Smooth muscle cell (in vitro differentiated cells): ENCODE measurements at regions not wholly inside any gene's neighbourhood (a gene's known extent, or its start where the extent isn't known, plus 50 kb on each side); places are given as distances from the start of the nearest gene placed in this dataset.

Source experiments
- DNase-seq: peaks from one replicate; lab custom pipeline; 2025; ENCODE audit not compliant: unreplicated experiment; lab: John Stamatoyannopoulos, UW
- H2AFZ ChIP-seq: fragments of 200-600 bp; sonication (generic); 2 replicates; pipeline ENCODE4 v1.6.0; 2016; ENCODE audit warnings: antibody characterized with exemption, low read depth, mild to moderate bottlenecking
- H3F3A ChIP-seq: fragments of 200-600 bp; sonication (generic); 2 replicates; pipeline ENCODE4 v1.6.0; 2017; ENCODE audit warnings: antibody characterized with exemption, low read depth
- H3K27ac ChIP-seq: fragments of 200-600 bp; sonication (generic); 2 replicates; pipeline ENCODE4 v1.5.1; 2016; ENCODE audit warnings: low read depth, mild to moderate bottlenecking
- H3K27me3 ChIP-seq: fragments of 200-600 bp; sonication (generic); 2 replicates; pipeline ENCODE4 v1.6.1; 2016; ENCODE audit warnings: low read depth, mild to moderate bottlenecking
- H3K36me3 ChIP-seq: fragments of 200-600 bp; sonication (generic); 2 replicates; pipeline ENCODE4 v1.5.1; 2016; ENCODE audit warnings: low read depth
- H3K4me1 ChIP-seq: fragments of 200-600 bp; sonication (generic); 2 replicates; pipeline ENCODE4 v1.5.1; 2016; ENCODE audit warnings: low read depth
- H3K4me2 ChIP-seq: fragments of 200-600 bp; sonication (generic); 2 replicates; pipeline ENCODE4 v1.6.0; 2016; ENCODE audit warnings: mild to moderate bottlenecking
- H3K4me3 ChIP-seq: fragments of 200-600 bp; sonication (generic); 2 replicates; pipeline ENCODE4 v1.5.1; 2016; ENCODE audit warnings: mild to moderate bottlenecking
- H3K79me2 ChIP-seq: fragments of 200-600 bp; sonication (generic); 2 replicates; pipeline ENCODE4 v1.6.0; 2016; ENCODE audit warnings: low read depth, mild to moderate bottlenecking
- H3K9ac ChIP-seq: fragments of 200-600 bp; sonication (generic); 2 replicates; pipeline ENCODE4 v1.6.0; 2016; ENCODE audit warnings: low read depth
- H3K9me3 ChIP-seq: fragments of 200-600 bp; sonication (generic); replicated peaks from 2 replicates; pipeline ENCODE4 v1.5.1; 2016; ENCODE audit warnings: low read depth
- H4K20me1 ChIP-seq: fragments of 200-600 bp; sonication (generic); 2 replicates; pipeline ENCODE4 v1.6.0; 2016; ENCODE audit warnings: low read depth
- WGBS: methylation state at CpG from one replicate; pipeline ENCODE4 v1.1.7; 2016; ENCODE audit warnings: low lambda C conversion rate; 5-methylcytosine and 5-hydroxymethylcytosine counted together
- TF ChIP-seq, protein P1 (sequence below): fragments of 200-600 bp; sonication (generic); IDR thresholded peaks from 2 replicates; pipeline ENCODE4 v1.5.1; 2017; ENCODE audit warnings: borderline replicate concordance, mild to moderate bottlenecking, antibody characterized with exemption; ENCODE audit not compliant: insufficient read depth, poor library complexity, severe bottlenecking

DNA sequence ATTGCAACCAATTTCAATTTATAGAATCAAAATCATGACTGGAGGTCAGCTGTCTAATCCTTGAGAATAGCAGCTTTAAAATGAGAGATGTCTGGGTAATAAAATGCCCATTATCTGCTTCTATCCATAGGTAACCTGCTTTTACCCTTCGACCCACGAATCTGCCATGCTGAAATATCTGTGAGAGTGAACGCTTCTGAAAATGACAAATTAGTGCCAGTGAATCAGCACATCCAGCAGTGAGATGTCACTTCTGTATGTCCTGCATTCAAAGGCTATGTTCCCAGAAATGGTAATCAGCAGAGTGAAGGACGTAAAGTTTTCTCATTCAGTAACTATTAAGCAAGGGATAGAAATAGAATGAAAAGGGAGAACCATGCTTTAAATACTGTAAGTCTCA, 532.4 kb upstream of the ITGA1 start:
- no peaks in the 10 kb centered on the region for H3K79me2 ChIP-seq
- no peak overlapping the region for H3K4me3 ChIP-seq
- H3K36me3 ChIP-seq, result no peaks in the 10 kb centered on the region
- no peaks in the 10 kb centered on the region for H3K9me3 ChIP-seq
- H2AFZ ChIP-seq, result peak overlapping the region; percentile 30
- no peaks in the 10 kb centered on the region for H3K27me3 ChIP-seq
- no peak overlapping the region for H3K27ac ChIP-seq
- no peak overlapping the region for H3K4me2 ChIP-seq
- no peak overlapping the region for H3K9ac ChIP-seq
- TF ChIP-seq, protein P1, sequence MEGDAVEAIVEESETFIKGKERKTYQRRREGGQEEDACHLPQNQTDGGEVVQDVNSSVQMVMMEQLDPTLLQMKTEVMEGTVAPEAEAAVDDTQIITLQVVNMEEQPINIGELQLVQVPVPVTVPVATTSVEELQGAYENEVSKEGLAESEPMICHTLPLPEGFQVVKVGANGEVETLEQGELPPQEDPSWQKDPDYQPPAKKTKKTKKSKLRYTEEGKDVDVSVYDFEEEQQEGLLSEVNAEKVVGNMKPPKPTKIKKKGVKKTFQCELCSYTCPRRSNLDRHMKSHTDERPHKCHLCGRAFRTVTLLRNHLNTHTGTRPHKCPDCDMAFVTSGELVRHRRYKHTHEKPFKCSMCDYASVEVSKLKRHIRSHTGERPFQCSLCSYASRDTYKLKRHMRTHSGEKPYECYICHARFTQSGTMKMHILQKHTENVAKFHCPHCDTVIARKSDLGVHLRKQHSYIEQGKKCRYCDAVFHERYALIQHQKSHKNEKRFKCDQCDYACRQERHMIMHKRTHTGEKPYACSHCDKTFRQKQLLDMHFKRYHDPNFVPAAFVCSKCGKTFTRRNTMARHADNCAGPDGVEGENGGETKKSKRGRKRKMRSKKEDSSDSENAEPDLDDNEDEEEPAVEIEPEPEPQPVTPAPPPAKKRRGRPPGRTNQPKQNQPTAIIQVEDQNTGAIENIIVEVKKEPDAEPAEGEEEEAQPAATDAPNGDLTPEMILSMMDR, result no peak
- no peaks in the 10 kb centered on the region for H4K20me1 ChIP-seq
- WGBS, result 74% methylated on average over 4 of the region's 4 CpGs
- no peak for DNase-seq
- no peaks in the 10 kb centered on the region for H3F3A ChIP-seq
- no peaks in the 10 kb centered on the region for H3K4me1 ChIP-seq

DNA sequence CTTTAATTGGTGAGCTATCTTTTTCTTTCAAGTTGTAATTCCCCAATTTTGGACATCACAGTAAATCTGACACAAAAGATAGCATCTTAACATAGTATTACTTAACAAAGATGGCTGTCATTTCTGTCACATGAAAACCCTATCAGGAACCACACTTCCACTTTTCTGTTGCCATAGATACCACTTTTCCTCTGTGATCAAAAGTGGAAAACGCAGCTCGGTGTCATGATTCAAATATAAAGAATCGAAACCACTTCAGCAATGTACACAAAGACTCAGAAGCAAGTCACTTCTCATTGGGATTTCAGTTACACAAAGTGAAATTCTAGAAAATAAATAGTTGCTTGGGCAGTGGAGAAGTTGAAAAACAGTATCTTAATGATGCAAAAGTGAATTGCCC, 524.9 kb upstream of the ITGA1 start:
- H3K4me1 ChIP-seq, result no peaks in the 10 kb centered on the region
- H4K20me1 ChIP-seq, result no peaks in the 10 kb centered on the region
- no peaks in the 10 kb centered on the region for H3K27me3 ChIP-seq
- no peak overlapping the region for H3K9ac ChIP-seq
- no peaks in the 10 kb centered on the region for H3F3A ChIP-seq
- H3K9me3 ChIP-seq, result no peaks in the 10 kb centered on the region
- H3K79me2 ChIP-seq, result no peaks in the 10 kb centered on the region
- H2AFZ ChIP-seq, result no peak overlapping the region
- TF ChIP-seq, protein P1, result no peak
- no peaks in the 10 kb centered on the region for H3K36me3 ChIP-seq
- DNase-seq, result no peak
- H3K4me3 ChIP-seq, result no peak overlapping the region
- H3K4me2 ChIP-seq, result no peak overlapping the region
- 89% methylated on average over 3 of the region's 3 CpGs for whole genome bisulfite sequencing
- H3K27ac ChIP-seq, result no peak overlapping the region

DNA sequence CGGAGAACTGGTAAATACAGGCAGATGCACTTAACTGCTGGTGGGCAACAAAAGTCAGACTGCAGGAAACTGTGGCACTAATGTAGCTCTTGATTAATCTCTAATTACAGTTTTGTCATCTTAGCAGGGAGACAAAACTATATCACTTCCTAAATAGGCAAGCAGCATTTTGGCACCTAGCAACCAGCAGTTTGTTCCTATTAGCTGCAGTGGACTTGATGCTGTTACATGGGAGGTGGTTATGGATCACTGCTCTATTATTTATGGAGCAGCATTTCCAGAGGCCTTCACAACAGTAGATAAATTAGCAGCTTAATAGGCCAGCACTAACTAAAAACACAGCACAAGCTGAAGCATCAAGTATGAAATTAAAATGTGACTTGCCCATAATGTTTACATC, 518.3 kb upstream of the ITGA1 start:
- no peak for DNase-seq
- H3K9me3 ChIP-seq, result no peaks in the 10 kb centered on the region
- H3K36me3 ChIP-seq, result no peaks in the 10 kb centered on the region
- H3K9ac ChIP-seq, result no peak overlapping the region
- no peaks in the 10 kb centered on the region for H3K4me1 ChIP-seq
- no peak overlapping the region for H3K4me2 ChIP-seq
- no peak overlapping the region for H3K27ac ChIP-seq
- H3K27me3 ChIP-seq, result no peaks in the 10 kb centered on the region
- H2AFZ ChIP-seq, result no peak overlapping the region
- no peaks in the 10 kb centered on the region for H3F3A ChIP-seq
- H3K4me3 ChIP-seq, result no peak overlapping the region
- H4K20me1 ChIP-seq, result no peaks in the 10 kb centered on the region
- no peaks in the 10 kb centered on the region for H3K79me2 ChIP-seq
- TF ChIP-seq, protein P1, result no peak
- 45% methylated on average over 1 of the region's 1 CpG for WGBS

DNA sequence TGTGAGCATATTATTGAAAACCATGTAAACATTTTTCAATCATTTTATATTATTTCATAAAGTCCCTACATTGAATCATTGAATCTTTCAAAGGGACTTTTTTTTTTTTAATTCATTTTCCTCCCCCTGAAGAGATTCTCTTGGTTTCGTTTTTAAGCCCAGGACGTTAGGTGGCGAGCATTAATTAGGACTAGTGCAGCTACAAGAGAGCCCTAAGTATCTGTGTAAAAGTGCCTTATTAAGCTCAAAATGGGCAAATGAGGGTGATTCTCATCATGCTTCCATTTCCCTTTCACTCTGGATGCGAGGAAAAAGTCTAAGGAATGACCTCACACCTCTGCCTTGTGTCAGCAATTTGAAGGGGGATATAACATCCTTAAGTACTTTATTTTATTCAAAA, 517.9 kb upstream of the ITGA1 start:
- Histone ChIP-seq H3K27me3 (no peaks in the 10 kb centered on the region), H4K20me1 (no peaks in the 10 kb centered on the region), H3K9ac (no peak overlapping the region), H3K4me3 (no peak overlapping the region), H3F3A (no peaks in the 10 kb centered on the region), H3K4me2 (no peak overlapping the region), H2AFZ (peak overlapping the region; percentile 24), H3K4me1 (no peaks in the 10 kb centered on the region), H3K9me3 (no peaks in the 10 kb centered on the region), H3K36me3 (no peaks in the 10 kb centered on the region), H3K79me2 (no peaks in the 10 kb centered on the region), H3K27ac (no peak overlapping the region)
- 82% methylated on average over 4 of the region's 4 CpGs for WGBS
- TF ChIP-seq, protein P1, result no peak
- DNase-seq, result no peak
